ENCODE measurements at regions not wholly inside any gene's neighbourhood (a gene's known extent, or its start where the extent isn't known, plus 50 kb on each side); places are given as distances from the start of the nearest gene placed in this dataset.

GRCh38 chr6:91436448-91436847 is 849.6 kb upstream of the MAP3K7 start:
- H3K4me2 ChIP-seq (ENCODE audit: low read depth, low read length) = no peak overlapping the region
- no peak for TF ChIP-seq EZH2phosphoT487 (IDR thresholded peaks at IDR 0.05; ENCODE audit: low read length)
- no peak for TF ChIP-seq CTCF (IDR thresholded peaks at IDR 0.05; ENCODE audit: low read length)
- no peak for TF ChIP-seq EZH2 (optimal IDR thresholded peaks at IDR 0.05; ENCODE audit: low read depth, low read length)
- H2AFZ ChIP-seq (ENCODE audit: low read length) = no peak overlapping the region
- H3K9me2 ChIP-seq (replicated peaks; ENCODE audit: insufficient read depth, low read length) = no peaks in the 10 kb centered on the region
- no peaks in the 10 kb centered on the region for H3K79me2 ChIP-seq (ENCODE audit: low read length)
- no peak overlapping the region for H3K27ac ChIP-seq (ENCODE audit: low read length)
- H3K4me1 ChIP-seq (ENCODE audit: low read length) = no peaks in the 10 kb centered on the region
- no peaks in the 10 kb centered on the region for H4K20me1 ChIP-seq (ENCODE audit: insufficient read depth, low read length)
- H3F3A ChIP-seq (ENCODE audit: insufficient read depth, low read length) = no peaks in the 10 kb centered on the region
- DNase-seq = no peak
- H3K27me3 ChIP-seq (replicated peaks; ENCODE audit: insufficient read depth, low read length) = no peaks in the 10 kb centered on the region
- H3K9me3 ChIP-seq (replicated peaks; ENCODE audit: insufficient read depth, low read length) = no peaks in the 10 kb centered on the region
- H3K4me3 ChIP-seq (ENCODE audit: low read length) = no peak overlapping the region
- H3K9ac ChIP-seq (ENCODE audit: low read length) = no peak overlapping the region
- H3K36me3 ChIP-seq (replicated peaks; ENCODE audit: insufficient read depth, low read length) = no peaks in the 10 kb centered on the region

GRCh38 chr6:91435630-91436029 is 848.8 kb upstream of the MAP3K7 start:
- Histone ChIP-seq H3K4me2 (ENCODE audit: low read depth, low read length) (no peak overlapping the region), H4K20me1 (ENCODE audit: insufficient read depth, low read length) (no peaks in the 10 kb centered on the region), H3K36me3 (replicated peaks; ENCODE audit: insufficient read depth, low read length) (no peaks in the 10 kb centered on the region), H3K9ac (ENCODE audit: low read length) (no peak overlapping the region), H3K4me1 (ENCODE audit: low read length) (no peaks in the 10 kb centered on the region), H3F3A (ENCODE audit: insufficient read depth, low read length) (no peaks in the 10 kb centered on the region), H3K9me2 (replicated peaks; ENCODE audit: insufficient read depth, low read length) (no peaks in the 10 kb centered on the region), H3K4me3 (ENCODE audit: low read length) (no peak overlapping the region), H3K27me3 (replicated peaks; ENCODE audit: insufficient read depth, low read length) (no peaks in the 10 kb centered on the region), H2AFZ (ENCODE audit: low read length) (no peak overlapping the region), H3K79me2 (ENCODE audit: low read length) (no peaks in the 10 kb centered on the region), H3K9me3 (replicated peaks; ENCODE audit: insufficient read depth, low read length) (no peaks in the 10 kb centered on the region), H3K27ac (ENCODE audit: low read length) (no peak overlapping the region)
- no peak for DNase-seq
- TF ChIP-seq EZH2 (optimal IDR thresholded peaks at IDR 0.05; ENCODE audit: low read depth, low read length) (no peak), CTCF (IDR thresholded peaks at IDR 0.05; ENCODE audit: low read length) (no peak), EZH2phosphoT487 (IDR thresholded peaks at IDR 0.05; ENCODE audit: low read length) (no peak)

- no peak for TF ChIP-seq EZH2phosphoT487 (IDR thresholded peaks at IDR 0.05; ENCODE audit: low read length)
- no peak for TF ChIP-seq EZH2 (optimal IDR thresholded peaks at IDR 0.05; ENCODE audit: low read depth, low read length)
- Histone ChIP-seq H3F3A (ENCODE audit: insufficient read depth, low read length) (no peaks in the 10 kb centered on the region), H3K4me1 (ENCODE audit: low read length) (no peaks in the 10 kb centered on the region), H3K27ac (ENCODE audit: low read length) (no peak overlapping the region), H4K20me1 (ENCODE audit: insufficient read depth, low read length) (no peaks in the 10 kb centered on the region), H3K36me3 (replicated peaks; ENCODE audit: insufficient read depth, low read length) (no peaks in the 10 kb centered on the region), H3K9me2 (replicated peaks; ENCODE audit: insufficient read depth, low read length) (no peaks in the 10 kb centered on the region), H3K9me3 (replicated peaks; ENCODE audit: insufficient read depth, low read length) (no peaks in the 10 kb centered on the region), H3K79me2 (ENCODE audit: low read length) (no peaks in the 10 kb centered on the region), H3K9ac (ENCODE audit: low read length) (no peak overlapping the region), H3K27me3 (replicated peaks; ENCODE audit: insufficient read depth, low read length) (no peaks in the 10 kb centered on the region), H3K4me3 (ENCODE audit: low read length) (no peak overlapping the region), H2AFZ (ENCODE audit: low read length) (no peak overlapping the region), H3K4me2 (ENCODE audit: low read depth, low read length) (no peak overlapping the region)
- DNase-seq = no peak
Observed at GRCh38 chr6:91434576-91434975, 847.7 kb upstream of the MAP3K7 start.

- DNase-seq = no peak
- Histone ChIP-seq H3K79me2 (ENCODE audit: low read length) (no peaks in the 10 kb centered on the region), H3K27me3 (replicated peaks; ENCODE audit: insufficient read depth, low read length) (no peaks in the 10 kb centered on the region), H3K4me2 (ENCODE audit: low read depth, low read length) (no peak overlapping the region), H3K36me3 (replicated peaks; ENCODE audit: insufficient read depth, low read length) (no peaks in the 10 kb centered on the region), H3K4me1 (ENCODE audit: low read length) (no peaks in the 10 kb centered on the region), H3K9me2 (replicated peaks; ENCODE audit: insufficient read depth, low read length) (no peaks in the 10 kb centered on the region), H3K27ac (ENCODE audit: low read length) (no peak overlapping the region), H3K9me3 (replicated peaks; ENCODE audit: insufficient read depth, low read length) (no peaks in the 10 kb centered on the region), H3K9ac (ENCODE audit: low read length) (no peak overlapping the region), H4K20me1 (ENCODE audit: insufficient read depth, low read length) (no peaks in the 10 kb centered on the region), H3F3A (ENCODE audit: insufficient read depth, low read length) (no peaks in the 10 kb centered on the region), H2AFZ (ENCODE audit: low read length) (no peak overlapping the region), H3K4me3 (ENCODE audit: low read length) (no peak overlapping the region)
- TF ChIP-seq EZH2phosphoT487 (IDR thresholded peaks at IDR 0.05; ENCODE audit: low read length) (no peak), EZH2 (optimal IDR thresholded peaks at IDR 0.05; ENCODE audit: low read depth, low read length) (no peak), CTCF (IDR thresholded peaks at IDR 0.05; ENCODE audit: low read length) (no peak)
Observed at GRCh38 chr6:91433660-91434534, 847.0 kb upstream of the MAP3K7 start.

Measured in MM.1S (cell line).